ENCODE measurements at regions not wholly inside any gene's neighbourhood (a gene's known extent, or its start where the extent isn't known, plus 50 kb on each side); places are given as distances from the start of the nearest gene placed in this dataset.

- CTCF ChIA-PET = interaction anchor here (1.2 kb wide), 1 partner anchor 10 kb away, joined by 3 read pairs; no protein-coding TSS in a partner anchor
- Histone ChIP-seq H3K9me3 (replicated peaks; ENCODE audit: control insufficient read depth, insufficient read depth, low read length) (no peaks in the 10 kb centered on the region), H3K4me2 (ENCODE audit: insufficient read depth, low read length) (no peak overlapping the region), H3K27ac (ENCODE audit: insufficient read depth, low read depth, low read length) (no peak overlapping the region), H3K27me3 (ENCODE audit: control insufficient read depth in 2 of 2, insufficient read depth in 2 of 2, low read length in 2 of 2) (no peaks in the 10 kb centered on the region), H3K4me3 (replicated peaks in 1 of 3; ENCODE audit: insufficient read depth in 1 of 3, low read depth in 1 of 3, low read length in 3 of 3) (no peak overlapping the region), H4K20me1 (replicated peaks; ENCODE audit: control insufficient read depth, extremely low read depth, insufficient read depth, low read length) (no peaks in the 10 kb centered on the region), H2AFZ (ENCODE audit: low read depth, low read length) (no peak overlapping the region), H3K4me1 (ENCODE audit: control insufficient read depth, extremely low read depth, insufficient read depth, low read length) (no peaks in the 10 kb centered on the region), H3K79me2 (ENCODE audit: control insufficient read depth, insufficient read depth, low read length) (no peaks in the 10 kb centered on the region), H3K36me3 (ENCODE audit: control insufficient read depth in 2 of 2, extremely low read depth in 1 of 2, insufficient read depth in 2 of 2, low read length in 2 of 2) (no peaks in the 10 kb centered on the region), H3K9ac (replicated peaks; ENCODE audit: extremely low read depth, insufficient read depth, low read length) (no peak overlapping the region), H3K9me1 (replicated peaks; ENCODE audit: control insufficient read depth, extremely low read depth, insufficient read depth, low read length) (no peaks in the 10 kb centered on the region)
- DNase-seq (ENCODE audit: low read depth, low spot score) = peak; percentile 10
- dilution Hi-C loops (cut with MboI; ENCODE audit: extremely low pct_ligation_motif_present, low sequenced_read_pairs) (no loop called here), intact Hi-C loops (cut with micrococcal nuclease) (no loop called here)
- POLR2A ChIA-PET = no interaction called here
- no TSS peak for BruUV-seq (replicated peaks)
- no peak for FAIRE-seq
- TF ChIP-seq EZH2 (IDR thresholded peaks at IDR 0.05; ENCODE audit: borderline replicate concordance, low read depth, low read length, severe bottlenecking) = no peak
- TF ChIP-seq JUN (IDR thresholded peaks at IDR 0.05; ENCODE audit: borderline replicate concordance, insufficient read depth, insufficient read length, low read depth) = no peak
- TF ChIP-seq MYC (IDR thresholded peaks at IDR 0.05; ENCODE audit: low read depth, low read length) = no peak
- no peak for TF ChIP-seq POLR2AphosphoS5 (IDR thresholded peaks at IDR 0.05; ENCODE audit: insufficient read depth, low read depth, low read length)
- no peak for TF ChIP-seq FOS (IDR thresholded peaks at IDR 0.05; ENCODE audit: borderline replicate concordance, insufficient read depth, low read length)
- no peak for TF ChIP-seq CTCF (IDR thresholded peaks at IDR 0.05; ENCODE audit: extremely low read depth in 1 of 2, insufficient read depth in 1 of 2, low read depth in 1 of 2, low read length in 2 of 2)
- TF ChIP-seq MAX (IDR thresholded peaks at IDR 0.05; ENCODE audit: insufficient read depth, insufficient read length) = no peak
- TF ChIP-seq GATA2 (IDR thresholded peaks at IDR 0.05; ENCODE audit: insufficient read depth, insufficient read length, low read depth, low read length) = no peak
- no peak for TF ChIP-seq POLR2A (IDR thresholded peaks at IDR 0.05; ENCODE audit: low read depth, low read length)
Observed at GRCh38 chr4:108247387-108248049, 78.8 kb upstream of the LEF1 start.

Data from endothelial cell of umbilical vein (primary cell).